Gastroesophageal sphincter (tissue), 3 donors: ENCODE measurements at regions not wholly inside any gene's neighbourhood (a gene's known extent, or its start where the extent isn't known, plus 50 kb on each side); places are given as distances from the start of the nearest gene placed in this dataset.

Experiments used
- CTCF ChIP-seq, 4 experiments: fragments of 200-600 bp in 2 of 4; fragments of 450-650 bp in 2 of 4; sonication (generic) in 1 of 4; IDR thresholded peaks; one replicate each; pipeline ENCODE4 v1.5.1; 2017 to 2019; ENCODE audit warnings: antibody characterized with exemption in 4 of 4, mild to moderate bottlenecking in 2 of 4, moderate library complexity in 2 of 4
- EP300 ChIP-seq: sonication (generic); formaldehyde crosslinking; IDR thresholded peaks from one replicate; pipeline ENCODE4 v1.6.1; 2017; ENCODE audit warnings: antibody characterized with exemption, mild to moderate bottlenecking
- POLR2AphosphoS5 ChIP-seq: sonication (generic); formaldehyde crosslinking; IDR thresholded peaks from one replicate; pipeline ENCODE4 v1.6.1; 2017; ENCODE audit warnings: antibody characterized with exemption

- TF ChIP-seq CTCF (IDR thresholded peaks at IDR 0.05): no peak
- TF ChIP-seq POLR2AphosphoS5: no peak
- no peak for TF ChIP-seq EP300
Observed at GRCh38 chr2:176473177-176473576, 203.9 kb downstream of the MTX2 start.
